DND-41 (cell line): ENCODE measurements at regions not wholly inside any gene's neighbourhood (a gene's known extent, or its start where the extent isn't known, plus 50 kb on each side); places are given as distances from the start of the nearest gene placed in this dataset.
A peak's percentile ranks its signal among the peaks of the same experiment; 100 is the strongest.

Source experiments
- ATAC-seq: fragments of 200-7000 bp; cut with Tn5 transposase; 3 replicates; pipeline ENCODE4 v1.9.1; 2021; ENCODE audit warnings: low read depth; ENCODE audit not compliant: insufficient read depth
- DNase-seq: peaks from one replicate; pipeline ENCODE4 v3.0.0-alpha.2; 2020
- H2AFZ ChIP-seq: 2 replicates; pipeline ENCODE4 v1.6.0; 2012; ENCODE audit warnings: low read depth, low read length
- H3K27ac ChIP-seq: 2 replicates; pipeline ENCODE4 v1.5.1; 2012; ENCODE audit warnings: low read length, inconsistent platforms
- H3K27me3 ChIP-seq: fragments of 200-600 bp; sonication (generic); 2 replicates; pipeline ENCODE4 v1.6.0; 2012; ENCODE audit warnings: low read length, mild to moderate bottlenecking, inconsistent platforms; ENCODE audit not compliant: insufficient read depth, poor library complexity
- H3K36me3 ChIP-seq: 2 replicates; pipeline ENCODE4 v1.5.1; 2012; ENCODE audit warnings: low read length, inconsistent platforms; ENCODE audit not compliant: insufficient read depth
- H3K4me1 ChIP-seq: 2 replicates; pipeline ENCODE4 v1.5.1; 2012; ENCODE audit warnings: mild to moderate bottlenecking, low read length; ENCODE audit not compliant: insufficient read depth
- H3K4me2 ChIP-seq: 2 replicates; pipeline ENCODE4 v1.6.0; 2012; ENCODE audit warnings: mild to moderate bottlenecking, moderate library complexity, low read length, inconsistent platforms; ENCODE audit not compliant: insufficient read depth
- H3K4me3 ChIP-seq, 2 experiments: fragments of 200-600 bp in 1 of 2; shearing (Covaris generic) in 1 of 2; 2 replicates each; pipeline ENCODE4 v1.5.1; 2012 to 2016; ENCODE audit warnings: inconsistent platforms in 2 of 2, low read length in 2 of 2, mild to moderate bottlenecking in 2 of 2, low read depth in 1 of 2, moderate library complexity in 1 of 2
- H3K79me2 ChIP-seq: 2 replicates; pipeline ENCODE4 v1.6.0; 2012; ENCODE audit warnings: low read length, inconsistent platforms; ENCODE audit not compliant: insufficient read depth
- H3K9ac ChIP-seq: 2 replicates; pipeline ENCODE4 v1.6.0; 2012; ENCODE audit warnings: low read depth, mild to moderate bottlenecking, inconsistent platforms, low read length, moderate library complexity
- H3K9me3 ChIP-seq: 2 replicates; pipeline ENCODE4 v1.5.1; 2012; ENCODE audit warnings: low read length, moderate library complexity, mild to moderate bottlenecking, inconsistent platforms; ENCODE audit not compliant: insufficient read depth, severe bottlenecking
- H4K20me1 ChIP-seq: 2 replicates; pipeline ENCODE4 v1.6.0; 2012; ENCODE audit warnings: low read length; ENCODE audit not compliant: insufficient read depth
- EZH2 ChIP-seq: IDR thresholded peaks from 3 replicates; pipeline ENCODE4 v1.6.1; 2012; ENCODE audit warnings: borderline replicate concordance, low read depth, mild to moderate bottlenecking, moderate library complexity, low read length, inconsistent platforms; ENCODE audit not compliant: severe bottlenecking
- TF ChIP-seq, protein P1 (sequence below): IDR thresholded peaks from 2 replicates; pipeline ENCODE4 v1.5.1; 2012; ENCODE audit warnings: borderline replicate concordance, low read length, moderate library complexity, mild to moderate bottlenecking; ENCODE audit not compliant: poor library complexity, severe bottlenecking; ENCODE audit errors: extremely low read depth

DNA sequence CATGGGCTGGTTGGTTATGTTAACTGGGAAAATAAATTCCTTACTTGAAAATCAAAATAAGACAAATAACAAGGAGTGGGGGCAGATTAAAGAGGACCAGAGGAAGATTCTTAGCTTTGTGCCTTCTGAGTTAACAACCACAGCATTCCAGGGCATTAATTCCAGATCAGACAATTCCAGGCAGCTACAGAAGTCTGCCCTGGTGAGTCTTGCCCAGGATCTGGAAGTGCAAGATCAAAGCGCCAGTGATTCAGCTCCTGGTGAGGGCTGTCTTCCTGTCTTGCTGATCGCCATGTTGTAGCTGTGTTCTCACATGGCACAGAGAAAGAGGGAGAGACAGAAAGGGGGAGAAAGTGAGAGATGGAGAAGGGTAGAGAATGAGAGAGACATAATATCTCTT is 65.6 kb downstream of the ANXA2R start:
- ATAC-seq (no peak), DNase-seq (no peak)

DNA sequence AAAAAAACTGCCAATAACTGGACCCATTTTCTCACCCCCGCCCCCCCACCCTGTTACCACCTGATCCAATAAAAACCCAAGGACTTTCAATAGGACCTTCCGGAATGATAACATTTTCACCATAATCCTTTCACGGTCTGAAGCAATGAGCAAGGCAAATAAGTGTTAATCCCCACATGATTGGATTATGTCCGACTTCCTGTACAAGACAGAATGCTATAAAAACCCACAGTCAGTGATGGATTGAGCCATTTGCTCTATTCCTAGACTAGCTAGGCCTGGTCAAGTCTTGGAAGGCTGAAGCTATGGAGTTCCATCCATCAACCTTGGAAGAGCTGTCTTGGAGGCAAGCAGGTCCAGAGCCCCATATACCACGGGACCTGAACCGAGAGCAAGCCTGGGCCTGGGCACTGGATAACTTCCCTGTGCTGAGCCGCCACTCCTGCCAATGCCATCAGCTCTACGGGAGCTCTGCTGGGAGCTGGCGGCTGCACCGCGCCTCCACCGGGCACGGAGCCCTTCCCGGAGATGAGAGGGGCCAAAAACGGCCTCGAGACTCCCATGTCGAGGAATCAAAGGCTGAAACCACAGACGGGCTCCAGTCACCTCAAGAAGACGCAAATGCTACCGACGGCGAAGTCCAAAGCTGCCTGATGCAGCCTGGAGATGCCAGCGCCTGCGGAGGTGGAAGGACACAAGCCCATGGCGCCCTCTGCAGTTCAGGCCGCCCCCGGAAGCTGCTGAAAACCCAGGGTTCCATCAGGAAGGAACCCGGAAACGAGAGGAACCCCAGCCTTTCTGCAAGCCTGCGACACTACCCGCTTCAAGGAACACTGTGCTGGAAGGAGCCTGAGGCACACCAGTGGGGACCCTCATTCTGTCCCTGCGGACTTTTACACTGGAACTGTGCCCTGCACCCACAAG is 69.2 kb downstream of the ANXA2R start:
- Histone ChIP-seq H3K36me3 (no peaks in the 10 kb centered on the region; the same call in 1 of the 2 replicates), H3K79me2 (no peaks in the 10 kb centered on the region), H3K9me3 (no peaks in the 10 kb centered on the region), H3K4me1 (no peaks in the 10 kb centered on the region), H3K27me3 (no peaks in the 10 kb centered on the region), H3K4me2 (no peak overlapping the region), H3K9ac (no peak overlapping the region), H3K4me3 (no peak overlapping the region), H2AFZ (no peak overlapping the region), H3K27ac (no peak overlapping the region), H4K20me1 (no peaks in the 10 kb centered on the region)
- DNase-seq = no peak
- ATAC-seq = no peak
- TF ChIP-seq, protein P1, sequence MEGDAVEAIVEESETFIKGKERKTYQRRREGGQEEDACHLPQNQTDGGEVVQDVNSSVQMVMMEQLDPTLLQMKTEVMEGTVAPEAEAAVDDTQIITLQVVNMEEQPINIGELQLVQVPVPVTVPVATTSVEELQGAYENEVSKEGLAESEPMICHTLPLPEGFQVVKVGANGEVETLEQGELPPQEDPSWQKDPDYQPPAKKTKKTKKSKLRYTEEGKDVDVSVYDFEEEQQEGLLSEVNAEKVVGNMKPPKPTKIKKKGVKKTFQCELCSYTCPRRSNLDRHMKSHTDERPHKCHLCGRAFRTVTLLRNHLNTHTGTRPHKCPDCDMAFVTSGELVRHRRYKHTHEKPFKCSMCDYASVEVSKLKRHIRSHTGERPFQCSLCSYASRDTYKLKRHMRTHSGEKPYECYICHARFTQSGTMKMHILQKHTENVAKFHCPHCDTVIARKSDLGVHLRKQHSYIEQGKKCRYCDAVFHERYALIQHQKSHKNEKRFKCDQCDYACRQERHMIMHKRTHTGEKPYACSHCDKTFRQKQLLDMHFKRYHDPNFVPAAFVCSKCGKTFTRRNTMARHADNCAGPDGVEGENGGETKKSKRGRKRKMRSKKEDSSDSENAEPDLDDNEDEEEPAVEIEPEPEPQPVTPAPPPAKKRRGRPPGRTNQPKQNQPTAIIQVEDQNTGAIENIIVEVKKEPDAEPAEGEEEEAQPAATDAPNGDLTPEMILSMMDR = peak; percentile 12
- no peak for TF ChIP-seq EZH2

More for the DNA sequence above, 65.6 kb downstream of the ANXA2R start:
- no peaks in the 10 kb centered on the region for H3K9me3 ChIP-seq
- no peak overlapping the region for H3K4me3 ChIP-seq
- no peaks in the 10 kb centered on the region for H3K79me2 ChIP-seq
- no peaks in the 10 kb centered on the region; the same call in 1 of the 2 replicates for H3K36me3 ChIP-seq
- no peaks in the 10 kb centered on the region for H3K4me1 ChIP-seq
- no peak overlapping the region for H2AFZ ChIP-seq
- no peak overlapping the region for H3K27ac ChIP-seq
- no peak overlapping the region for H3K4me2 ChIP-seq
- H3K27me3 ChIP-seq = no peaks in the 10 kb centered on the region
- no peak overlapping the region for H3K9ac ChIP-seq
- no peaks in the 10 kb centered on the region for H4K20me1 ChIP-seq
- TF ChIP-seq, protein P1 = no peak

DNA sequence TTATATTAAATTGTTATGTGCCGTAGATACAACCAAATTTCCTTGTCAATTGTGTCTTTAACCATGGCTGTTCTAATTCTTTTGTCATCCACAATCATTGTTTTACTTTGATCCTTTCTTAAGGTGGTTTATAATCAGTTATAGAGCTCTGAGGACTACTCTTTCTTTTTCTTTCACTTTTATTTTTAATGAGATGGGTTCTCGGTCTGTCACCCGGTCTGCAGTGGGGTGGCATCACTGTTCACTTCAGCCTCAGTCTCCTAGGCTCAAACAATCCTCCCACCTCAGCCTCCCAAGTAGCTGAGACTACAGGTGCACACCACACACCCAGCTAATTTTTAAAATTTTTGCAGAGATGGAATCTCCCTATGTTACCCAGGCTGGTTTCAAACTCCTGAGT is 74.2 kb downstream of the ANXA2R start:
- Histone ChIP-seq H3K4me1 (no peaks in the 10 kb centered on the region), H3K27me3 (no peaks in the 10 kb centered on the region), H2AFZ (no peak overlapping the region), H3K27ac (no peak overlapping the region), H3K79me2 (no peaks in the 10 kb centered on the region), H4K20me1 (no peaks in the 10 kb centered on the region), H3K9ac (no peak overlapping the region), H3K9me3 (no peaks in the 10 kb centered on the region), H3K4me2 (no peak overlapping the region), H3K36me3 (no peaks in the 10 kb centered on the region), H3K4me3 (no peak overlapping the region)
- ATAC-seq (no peak), DNase-seq (no peak)
- TF ChIP-seq EZH2 = no peak
- TF ChIP-seq, protein P1 = no peak
